Naive thymus-derived CD8-positive, alpha-beta T cell (primary cell): ENCODE measurements at regions not wholly inside any gene's neighbourhood (a gene's known extent, or its start where the extent isn't known, plus 50 kb on each side); places are given as distances from the start of the nearest gene placed in this dataset.

ENCODE experiments used
- ATAC-seq, 2 donors: fragments of 150-1000 bp; cut with Tn5 transposase in 1 of 2; sonication (Bioruptor Pico), chemical (Tn5 transposase) in 1 of 2; 1 replicate in 1 of 2; 2 replicates in 1 of 2; pipeline ENCODE4 v1.10.0; 2021; ENCODE audit warnings: mild to moderate bottlenecking in 2 of 2, moderate library complexity in 2 of 2
- POLR2A ChIA-PET: fragments of 350-600 bp; sonication (Branson Sonifier 250); formaldehyde crosslinking; loops from one replicate; lab custom pipeline; 2021; ENCODE audit warnings: antibody characterized with exemption; lab: Charles Lee
- DNase-seq, 10 donors: peaks; one replicate each; pipeline versions ENCODE4 v3.0.0 to v3.0.0-alpha.2; 2020 to 2022
- H3K27ac Mint-ChIP-seq, 10 donors: one replicate each; pipeline ENCODE4 v1.8.0; 2020 to 2022; ENCODE audit warnings: mild to moderate bottlenecking in 10 of 10, mixed read lengths in 10 of 10, moderate library complexity in 4 of 10, inconsistent platforms in 1 of 10
- H3K27me3 Mint-ChIP-seq, 5 donors: one replicate each; pipeline ENCODE4 v1.8.0; 2021 to 2022; ENCODE audit warnings: mixed read lengths in 5 of 5
- H3K36me3 Mint-ChIP-seq, 3 donors: one replicate each; pipeline ENCODE4 v1.8.0; 2020 to 2022; ENCODE audit warnings: mixed read lengths in 3 of 3, mild to moderate bottlenecking in 2 of 3, inconsistent platforms in 1 of 3
- H3K4me1 Mint-ChIP-seq, 4 donors: one replicate each; pipeline ENCODE4 v1.8.0; 2021 to 2022; ENCODE audit warnings: mixed read lengths in 4 of 4
- H3K4me3 Mint-ChIP-seq, 10 donors: one replicate each; pipeline ENCODE4 v1.8.0; 2020 to 2022; ENCODE audit warnings: mild to moderate bottlenecking in 10 of 10, mixed read lengths in 10 of 10, moderate library complexity in 6 of 10, inconsistent platforms in 1 of 10
- H3K9me3 Mint-ChIP-seq, 9 donors: one replicate each; pipeline ENCODE4 v1.8.0; 2020 to 2022; ENCODE audit warnings: mixed read lengths in 9 of 9, mild to moderate bottlenecking in 3 of 9, inconsistent platforms in 1 of 9, moderate library complexity in 1 of 9

GRCh38 chr14:42703501-42703900, 1096.8 kb downstream of the LRFN5 start:
- Mint-ChIP-seq H3K4me3 (no peak overlapping the region), H3K36me3 (no peaks in the 10 kb centered on the region), H3K27me3 (no peaks in the 10 kb centered on the region), H3K9me3 (peaks cover 0 to 37% (median 8%) of the 10 kb centered on the region in 9 donors), H3K4me1 (no peaks in the 10 kb centered on the region), H3K27ac (no peak overlapping the region)
- ATAC-seq: no peak
- POLR2A ChIA-PET: no interaction called here
- no peak for DNase-seq

GRCh38 chr14:42687421-42687820, 1080.7 kb downstream of the LRFN5 start:
- DNase-seq: no peak
- Mint-ChIP-seq H3K4me3 (no peak overlapping the region), H3K4me1 (no peaks in the 10 kb centered on the region), H3K36me3 (no peaks in the 10 kb centered on the region), H3K27ac (no peak overlapping the region), H3K27me3 (no peaks in the 10 kb centered on the region), H3K9me3 (peaks cover 0 to 32% (median 6%) of the 10 kb centered on the region in 9 donors)
- no peak for ATAC-seq
- POLR2A ChIA-PET: no interaction called here

- POLR2A ChIA-PET: no interaction called here
- no peak overlapping the region for H3K27ac Mint-ChIP-seq
Observed at GRCh38 chr14:42683707-42684106, 1077.0 kb downstream of the LRFN5 start.

GRCh38 chr14:42676636-42677035, 1070.0 kb downstream of the LRFN5 start:
- Mint-ChIP-seq H3K27me3 (no peaks in the 10 kb centered on the region), H3K36me3 (no peaks in the 10 kb centered on the region), H3K4me3 (no peak overlapping the region), H3K9me3 (peaks cover 0 to 30% (median 5%) of the 10 kb centered on the region in 9 donors), H3K27ac (no peak overlapping the region), H3K4me1 (no peaks in the 10 kb centered on the region)
- POLR2A ChIA-PET: no interaction called here
- DNase-seq (no peak), ATAC-seq (no peak)

More at GRCh38 chr14:42683707-42684106, 1077.0 kb downstream of the LRFN5 start:
- no peak overlapping the region for H3K4me3 Mint-ChIP-seq
- H3K27me3 Mint-ChIP-seq: no peaks in the 10 kb centered on the region
- DNase-seq (no peak), ATAC-seq (no peak)
- no peaks in the 10 kb centered on the region for H3K4me1 Mint-ChIP-seq
- H3K36me3 Mint-ChIP-seq: no peaks in the 10 kb centered on the region
- peaks cover 0 to 12% (median 2%) of the 10 kb centered on the region in 9 donors for H3K9me3 Mint-ChIP-seq

GRCh38 chr14:42673963-42674362, 1067.3 kb downstream of the LRFN5 start:
- POLR2A ChIA-PET: no interaction called here
- Mint-ChIP-seq H3K27me3 (no peaks in the 10 kb centered on the region), H3K36me3 (no peaks in the 10 kb centered on the region), H3K4me3 (no peak overlapping the region), H3K4me1 (no peaks in the 10 kb centered on the region), H3K27ac (no peak overlapping the region), H3K9me3 (peaks cover 0 to 30% (median 6%) of the 10 kb centered on the region in 9 donors)
- DNase-seq: no peak
- no peak for ATAC-seq

- no peaks in the 10 kb centered on the region for H3K4me1 Mint-ChIP-seq
- H3K36me3 Mint-ChIP-seq: no peaks in the 10 kb centered on the region
- H3K27me3 Mint-ChIP-seq: no peaks in the 10 kb centered on the region
Observed at GRCh38 chr14:42671636-42672035, 1065.0 kb downstream of the LRFN5 start.

GRCh38 chr14:42665083-42665482, 1058.4 kb downstream of the LRFN5 start:
- H3K36me3 Mint-ChIP-seq: no peaks in the 10 kb centered on the region
- no peak overlapping the region for H3K4me3 Mint-ChIP-seq
- peaks cover 0 to 27% (median 8%) of the 10 kb centered on the region in 9 donors for H3K9me3 Mint-ChIP-seq
- POLR2A ChIA-PET: no interaction called here
- H3K27ac Mint-ChIP-seq: no peak overlapping the region
- H3K27me3 Mint-ChIP-seq: no peaks in the 10 kb centered on the region
- DNase-seq: no peak
- H3K4me1 Mint-ChIP-seq: no peaks in the 10 kb centered on the region
- no peak for ATAC-seq

More at GRCh38 chr14:42671636-42672035, 1065.0 kb downstream of the LRFN5 start:
- no peak overlapping the region for H3K27ac Mint-ChIP-seq
- H3K4me3 Mint-ChIP-seq: no peak overlapping the region
- POLR2A ChIA-PET: no interaction called here
- H3K9me3 Mint-ChIP-seq: peaks cover 0 to 27% (median 6%) of the 10 kb centered on the region in 9 donors
- ATAC-seq (no peak), DNase-seq (no peak)

- H3K4me3 Mint-ChIP-seq: no peak overlapping the region
- ATAC-seq (no peak), DNase-seq (no peak)
- no peaks in the 10 kb centered on the region for H3K4me1 Mint-ChIP-seq
- peaks cover 0 to 27% (median 8%) of the 10 kb centered on the region in 9 donors for H3K9me3 Mint-ChIP-seq
- H3K27me3 Mint-ChIP-seq: no peaks in the 10 kb centered on the region
- H3K27ac Mint-ChIP-seq: no peak overlapping the region
- H3K36me3 Mint-ChIP-seq: no peaks in the 10 kb centered on the region
- POLR2A ChIA-PET: no interaction called here
Observed at GRCh38 chr14:42664190-42664589, 1057.5 kb downstream of the LRFN5 start.

- Mint-ChIP-seq H3K9me3 (peaks cover 0 to 24% (median 10%) of the 10 kb centered on the region in 9 donors), H3K27ac (no peak overlapping the region), H3K27me3 (no peaks in the 10 kb centered on the region), H3K36me3 (peaks cover 0 to 5% (median 0%) of the 10 kb centered on the region in 3 donors), H3K4me3 (no peak overlapping the region), H3K4me1 (no peaks in the 10 kb centered on the region)
- POLR2A ChIA-PET: no interaction called here
- no peak for ATAC-seq
- DNase-seq: no peak
Observed at GRCh38 chr14:42654707-42655106, 1048.0 kb downstream of the LRFN5 start.

- H3K36me3 Mint-ChIP-seq: no peaks in the 10 kb centered on the region
- H3K4me1 Mint-ChIP-seq: no peaks in the 10 kb centered on the region
- H3K27ac Mint-ChIP-seq: no peak overlapping the region
- H3K27me3 Mint-ChIP-seq: no peaks in the 10 kb centered on the region
- ATAC-seq (no peak), DNase-seq (no peak)
- peaks cover 5 to 33% (median 7%) of the 10 kb centered on the region in 9 donors for H3K9me3 Mint-ChIP-seq
- POLR2A ChIA-PET: no interaction called here
- H3K4me3 Mint-ChIP-seq: no peak overlapping the region
Observed at GRCh38 chr14:42642787-42643186, 1036.1 kb downstream of the LRFN5 start.

- Mint-ChIP-seq H3K27ac (no peak overlapping the region), H3K9me3 (peaks cover 1 to 22% (median 2%) of the 10 kb centered on the region in 9 donors), H3K36me3 (no peaks in the 10 kb centered on the region), H3K27me3 (no peaks in the 10 kb centered on the region), H3K4me1 (no peaks in the 10 kb centered on the region), H3K4me3 (no peak overlapping the region)
- no peak for DNase-seq
- no peak for ATAC-seq
- POLR2A ChIA-PET: no interaction called here
Observed at GRCh38 chr14:42633504-42634095, 1026.9 kb downstream of the LRFN5 start.

GRCh38 chr14:42629553-42629952, 1022.9 kb downstream of the LRFN5 start:
- Mint-ChIP-seq H3K36me3 (no peaks in the 10 kb centered on the region), H3K27me3 (no peaks in the 10 kb centered on the region), H3K9me3 (peaks cover 1 to 16% (median 5%) of the 10 kb centered on the region in 9 donors), H3K4me3 (no peak overlapping the region), H3K4me1 (no peaks in the 10 kb centered on the region), H3K27ac (no peak overlapping the region)
- ATAC-seq (no peak), DNase-seq (no peak)
- POLR2A ChIA-PET: no interaction called here

- DNase-seq (no peak), ATAC-seq (no peak)
- no peaks in the 10 kb centered on the region for H3K4me1 Mint-ChIP-seq
- POLR2A ChIA-PET: no interaction called here
- H3K36me3 Mint-ChIP-seq: no peaks in the 10 kb centered on the region
- no peak overlapping the region for H3K27ac Mint-ChIP-seq
- H3K27me3 Mint-ChIP-seq: no peaks in the 10 kb centered on the region
- peaks cover under 1 to 13% (median 5%) of the 10 kb centered on the region in 9 donors for H3K9me3 Mint-ChIP-seq
- H3K4me3 Mint-ChIP-seq: no peak overlapping the region
Observed at GRCh38 chr14:42628602-42629001, 1021.9 kb downstream of the LRFN5 start.

- H3K27ac Mint-ChIP-seq: no peak overlapping the region
- no peak overlapping the region for H3K4me3 Mint-ChIP-seq
- POLR2A ChIA-PET: no interaction called here
- no peaks in the 10 kb centered on the region for H3K4me1 Mint-ChIP-seq
- H3K9me3 Mint-ChIP-seq: peaks cover 0 to 8% (median 0%) of the 10 kb centered on the region in 9 donors
- ATAC-seq: no peak
- no peak for DNase-seq
- no peaks in the 10 kb centered on the region for H3K36me3 Mint-ChIP-seq
- H3K27me3 Mint-ChIP-seq: no peaks in the 10 kb centered on the region
Observed at GRCh38 chr14:42626986-42627385, 1020.3 kb downstream of the LRFN5 start.
